ENCODE measurements at regions not wholly inside any gene's neighbourhood (a gene's known extent, or its start where the extent isn't known, plus 50 kb on each side); places are given as distances from the start of the nearest gene placed in this dataset.
"Not testable (repeated sequence)": the region's sequence is repeated elsewhere in the genome, so short reads cannot be mapped to it uniquely, and the experiment has no call there.

GRCh38 chr2:132220589-132220988 lies 58.8 kb upstream of the ANKRD30BL start:
- not testable (repeated sequence) for DNase-seq (ENCODE audit: extremely low read depth, insufficient read length); H3K27me3 ChIP-seq (replicated peaks; ENCODE audit: control insufficient read depth, insufficient read depth, low read length); H3K36me3 ChIP-seq (ENCODE audit: control insufficient read depth, insufficient read depth, low read length); H3K4me3 ChIP-seq (replicated peaks; ENCODE audit: low read depth, low read length)

GRCh38 chr2:132221886-132222285 lies 60.1 kb upstream of the ANKRD30BL start:
- not testable (repeated sequence) for H3K36me3 ChIP-seq (ENCODE audit: control insufficient read depth, insufficient read depth, low read length); H3K27me3 ChIP-seq (replicated peaks; ENCODE audit: control insufficient read depth, insufficient read depth, low read length); H3K4me3 ChIP-seq (replicated peaks; ENCODE audit: low read depth, low read length); DNase-seq (ENCODE audit: extremely low read depth, insufficient read length)

GRCh38 chr2:132252191-132252893 lies 90.6 kb upstream of the ANKRD30BL start:
- no peak for DNase-seq (ENCODE audit: extremely low read depth, insufficient read length)
- Histone ChIP-seq H3K36me3 (ENCODE audit: control insufficient read depth, insufficient read depth, low read length) (no peaks in the 10 kb centered on the region), H3K27me3 (replicated peaks; ENCODE audit: control insufficient read depth, insufficient read depth, low read length) (no peaks in the 10 kb centered on the region), H3K4me3 (replicated peaks; ENCODE audit: low read depth, low read length) (no peak overlapping the region)
- no peak for TF ChIP-seq CTCF (IDR thresholded peaks at IDR 0.05; ENCODE audit: insufficient read depth, low read length, poor library complexity, severe bottlenecking)

- no peak for DNase-seq (ENCODE audit: extremely low read depth, insufficient read length)
These were observed 91.1 kb upstream of the ANKRD30BL start for GRCh38 chr2:132252894-132253264.

GRCh38 chr2:132253496-132254305 lies 91.9 kb upstream of the ANKRD30BL start:
- Histone ChIP-seq H3K27me3 (replicated peaks; ENCODE audit: control insufficient read depth, insufficient read depth, low read length) (no peaks in the 10 kb centered on the region), H3K4me3 (replicated peaks; ENCODE audit: low read depth, low read length) (no peak overlapping the region), H3K36me3 (ENCODE audit: control insufficient read depth, insufficient read depth, low read length) (no peaks in the 10 kb centered on the region)
- no peak for DNase-seq (ENCODE audit: extremely low read depth, insufficient read length)
- TF ChIP-seq CTCF (IDR thresholded peaks at IDR 0.05; ENCODE audit: insufficient read depth, low read length, poor library complexity, severe bottlenecking) = no peak

More at GRCh38 chr2:132252894-132253264, 91.1 kb upstream of the ANKRD30BL start:
- no peaks in the 10 kb centered on the region for H3K27me3 ChIP-seq (replicated peaks; ENCODE audit: control insufficient read depth, insufficient read depth, low read length)
- no peaks in the 10 kb centered on the region for H3K36me3 ChIP-seq (ENCODE audit: control insufficient read depth, insufficient read depth, low read length)
- no peak for TF ChIP-seq CTCF (IDR thresholded peaks at IDR 0.05; ENCODE audit: insufficient read depth, low read length, poor library complexity, severe bottlenecking)
- H3K4me3 ChIP-seq (replicated peaks; ENCODE audit: low read depth, low read length) = no peak overlapping the region

GRCh38 chr2:132254306-132254919 lies 92.7 kb upstream of the ANKRD30BL start:
- DNase-seq (ENCODE audit: extremely low read depth, insufficient read length); H3K4me3 ChIP-seq (replicated peaks; ENCODE audit: low read depth, low read length); H3K36me3 ChIP-seq (ENCODE audit: control insufficient read depth, insufficient read depth, low read length); H3K27me3 ChIP-seq (replicated peaks; ENCODE audit: control insufficient read depth, insufficient read depth, low read length): not testable (repeated sequence)

GRCh38 chr2:132255714-132256113 lies 94.0 kb upstream of the ANKRD30BL start:
- Histone ChIP-seq H3K27me3 (replicated peaks; ENCODE audit: control insufficient read depth, insufficient read depth, low read length) (no peaks in the 10 kb centered on the region), H3K4me3 (replicated peaks; ENCODE audit: low read depth, low read length) (no peak overlapping the region), H3K36me3 (ENCODE audit: control insufficient read depth, insufficient read depth, low read length) (no peaks in the 10 kb centered on the region)
- no peak for DNase-seq (ENCODE audit: extremely low read depth, insufficient read length)
- TF ChIP-seq CTCF (IDR thresholded peaks at IDR 0.05; ENCODE audit: insufficient read depth, low read length, poor library complexity, severe bottlenecking) = no peak
